GM21528 (cell line): ENCODE measurements at regions not wholly inside any gene's neighbourhood (a gene's known extent, or its start where the extent isn't known, plus 50 kb on each side); places are given as distances from the start of the nearest gene placed in this dataset.
"Not testable (repeated sequence)": the region's sequence is repeated elsewhere in the genome, so short reads cannot be mapped to it uniquely, and the experiment has no call there.

Experiments
- ATAC-seq: cut with Tn5 transposase; IDR thresholded peaks from one replicate; pipeline ENCODE4 v1.9.1; 2021; ENCODE audit warnings: mild to moderate bottlenecking, moderate library complexity; ENCODE audit not compliant: unreplicated experiment, low FRiP score

DNA sequence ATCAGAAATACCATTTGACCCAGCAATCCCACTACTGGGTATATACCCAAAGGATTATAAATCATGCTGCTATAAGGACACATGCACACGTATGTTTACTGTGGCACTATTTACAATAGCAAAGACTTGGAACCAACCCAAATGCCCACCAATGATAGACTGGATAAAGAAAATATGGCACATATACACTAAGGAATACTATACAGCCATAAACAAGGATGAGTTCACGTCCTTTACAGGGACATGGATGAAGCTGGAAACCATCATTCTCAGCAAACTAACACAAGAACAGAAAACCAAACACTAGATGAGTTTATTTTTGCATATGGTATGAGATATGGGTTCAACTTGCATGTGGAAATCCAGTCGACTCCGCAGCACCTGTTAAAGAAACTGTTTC lies 168.8 kb upstream of the FGF13 start:
- ATAC-seq, result not testable (repeated sequence)

DNA sequence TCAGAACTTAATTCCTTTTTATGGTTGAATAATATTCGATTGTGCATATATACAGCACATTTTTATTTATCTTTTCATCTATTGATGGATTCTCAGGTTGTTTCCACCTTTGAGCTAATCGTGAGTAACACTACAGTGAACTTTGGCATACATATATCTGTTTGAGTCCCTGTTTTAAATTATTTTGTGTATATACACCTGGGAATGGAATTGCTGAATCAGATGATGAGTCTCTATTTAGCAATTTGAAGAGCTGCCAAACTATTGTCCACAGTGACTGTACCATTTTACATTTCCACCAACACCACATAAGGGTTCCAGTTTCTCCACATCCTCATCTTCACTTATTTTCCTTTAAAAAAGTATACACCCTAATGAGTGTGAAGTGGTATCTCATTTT lies 166.2 kb upstream of the FGF13 start:
- ATAC-seq, result no peak

DNA sequence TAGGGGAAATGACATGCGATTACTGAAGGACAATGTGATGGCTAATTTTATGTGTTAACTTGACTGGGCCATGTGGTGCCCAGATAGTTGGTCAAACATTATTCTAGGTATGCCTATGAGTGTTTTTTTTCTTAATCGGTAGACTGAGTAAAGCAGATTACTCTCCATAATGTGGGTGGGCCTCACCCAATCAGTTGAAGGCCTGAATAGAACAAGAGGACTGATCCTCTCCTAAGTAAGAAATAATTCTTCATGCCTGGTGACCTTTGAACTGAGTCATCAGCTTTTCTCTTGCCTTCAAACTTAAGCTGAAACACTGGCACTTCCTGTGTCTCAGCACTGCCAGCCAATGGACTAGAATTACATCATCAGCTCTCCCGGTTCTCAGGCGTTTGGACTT lies 164.0 kb upstream of the FGF13 start:
- no peak for ATAC-seq

DNA sequence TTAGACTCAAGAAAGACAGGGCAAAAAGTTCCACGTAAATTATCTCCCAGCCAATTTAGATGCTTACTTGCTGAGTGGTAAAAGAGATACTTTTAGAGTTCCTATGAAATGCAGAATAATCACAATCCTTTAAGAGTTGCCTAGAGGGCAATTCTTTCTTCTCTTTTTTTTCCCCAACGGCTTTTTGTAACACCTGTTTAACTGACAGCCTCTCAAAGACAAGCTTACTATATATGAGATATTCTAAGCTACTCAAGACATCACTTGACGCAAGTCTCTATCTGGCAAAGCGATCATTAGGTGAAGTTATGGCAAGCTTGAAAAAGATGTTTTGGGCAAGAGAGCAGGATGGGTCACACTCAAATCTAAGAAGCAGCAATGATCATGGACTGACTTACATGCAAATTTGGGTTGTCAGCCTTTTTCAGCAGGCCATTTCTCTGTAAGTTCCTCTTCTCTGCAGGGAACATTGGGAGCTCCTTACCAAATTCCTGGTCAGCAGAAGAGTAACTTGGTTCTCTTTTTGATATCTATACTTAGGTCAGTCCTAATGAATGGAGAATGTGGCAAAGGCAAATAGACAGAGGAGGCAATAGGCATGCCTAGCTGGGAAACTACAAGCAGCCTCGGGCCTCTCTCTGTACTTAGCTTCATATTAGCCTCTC lies 162.9 kb upstream of the FGF13 start:
- no peak for ATAC-seq

DNA sequence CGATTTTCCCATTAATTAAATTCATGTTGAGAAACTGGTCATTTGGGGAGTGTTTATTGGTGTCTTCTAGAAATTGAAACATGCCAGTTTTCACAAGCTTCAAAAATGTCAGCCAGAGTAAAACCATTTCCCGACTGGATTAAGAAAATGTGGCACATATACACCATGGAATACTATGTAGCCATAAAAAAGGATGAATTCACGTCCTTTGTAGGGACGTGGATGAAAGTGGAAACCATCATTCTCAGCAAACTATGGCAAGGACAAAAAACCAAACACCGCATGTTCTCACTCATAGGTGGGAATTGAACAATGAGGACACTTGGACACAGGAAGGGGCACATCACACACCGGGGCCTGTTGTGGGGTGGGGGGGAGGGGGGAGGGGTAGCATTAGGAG lies 162.1 kb upstream of the FGF13 start:
- ATAC-seq, result not testable (repeated sequence)

DNA sequence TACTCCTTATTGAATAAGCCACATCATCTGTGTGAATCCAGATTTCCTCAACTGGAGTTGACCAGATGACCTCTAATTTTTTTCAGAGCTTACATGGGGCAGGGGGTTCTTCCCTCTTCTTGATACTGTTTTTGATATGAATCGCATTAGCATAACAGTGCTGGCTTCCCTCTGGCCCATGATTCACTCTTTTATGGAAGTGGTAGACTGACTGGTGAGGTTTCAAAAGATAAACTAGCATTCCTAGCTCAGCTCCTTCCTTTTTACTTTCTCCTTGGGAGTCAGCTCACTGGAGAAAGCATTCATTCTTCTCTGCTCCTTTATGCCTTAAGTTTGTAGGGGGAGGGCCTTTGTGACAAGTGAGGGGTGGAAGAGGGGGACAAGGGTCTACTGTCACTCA lies 161.0 kb upstream of the FGF13 start:
- ATAC-seq, result no peak

DNA sequence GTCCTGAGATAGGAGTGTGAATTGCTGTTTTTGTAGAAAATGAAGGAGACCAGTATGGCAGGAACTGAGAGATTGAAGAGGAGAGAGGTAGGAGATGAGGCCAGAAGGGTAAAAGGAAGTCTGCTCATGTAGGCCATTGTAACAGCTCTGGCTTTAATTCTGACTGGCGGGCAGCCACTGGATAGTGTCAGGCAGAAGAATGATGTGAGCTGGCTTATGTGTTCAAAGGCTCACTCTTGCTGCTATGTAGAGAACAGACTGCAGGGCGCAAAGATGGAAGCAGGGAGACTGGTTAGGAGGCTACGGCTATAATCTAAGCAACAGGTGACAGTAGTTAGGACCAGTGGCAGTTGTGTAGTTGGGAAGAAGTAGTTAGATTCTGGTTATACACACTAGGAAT lies 160.2 kb upstream of the FGF13 start:
- ATAC-seq, result no peak

DNA sequence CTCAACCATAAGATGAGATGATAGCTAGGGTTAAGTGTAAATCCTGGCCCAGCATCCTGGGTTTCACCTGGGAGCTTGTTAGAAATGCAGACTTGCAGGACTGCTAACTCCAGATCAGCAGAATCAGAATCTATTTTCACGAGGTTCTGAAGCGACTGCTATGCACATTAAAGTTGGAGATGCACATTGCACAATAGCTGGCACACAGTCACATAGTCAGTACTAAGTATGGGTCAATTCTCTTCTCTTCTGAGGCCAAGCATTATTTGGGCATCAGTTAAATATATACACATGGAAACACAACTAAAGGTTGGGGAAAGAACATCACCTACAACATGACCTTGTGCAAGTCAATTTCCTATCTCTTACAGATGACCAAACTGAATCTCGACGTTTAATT lies 155.1 kb upstream of the FGF13 start:
- ATAC-seq, result no peak

DNA sequence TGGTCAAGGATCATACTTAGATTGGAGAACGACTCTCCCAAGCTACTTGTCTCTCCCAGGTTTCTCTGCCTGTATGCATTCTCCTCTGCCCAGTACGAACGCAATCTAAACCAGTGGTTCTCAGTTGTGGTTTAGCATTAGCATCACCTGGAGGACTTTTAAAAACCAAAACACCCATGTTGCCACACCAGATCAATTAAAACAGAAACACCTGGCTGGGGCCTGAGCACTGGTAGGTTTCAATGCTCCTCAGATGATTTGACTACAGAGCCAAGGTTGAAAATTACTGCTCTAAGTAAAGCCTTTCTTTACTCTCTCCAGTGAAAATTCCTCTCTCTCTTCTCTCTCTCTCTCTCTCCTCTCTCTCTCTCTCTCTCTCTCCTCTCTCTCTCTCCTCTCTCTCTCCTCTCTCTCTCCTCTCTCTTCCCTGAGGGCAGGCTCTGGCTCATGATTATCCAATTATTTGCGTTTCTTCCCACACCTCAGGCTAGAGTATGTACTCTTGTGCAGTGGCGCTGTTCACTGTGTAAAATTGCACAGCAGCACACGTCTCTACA lies 153.7 kb upstream of the FGF13 start:
- ATAC-seq, result no peak

DNA sequence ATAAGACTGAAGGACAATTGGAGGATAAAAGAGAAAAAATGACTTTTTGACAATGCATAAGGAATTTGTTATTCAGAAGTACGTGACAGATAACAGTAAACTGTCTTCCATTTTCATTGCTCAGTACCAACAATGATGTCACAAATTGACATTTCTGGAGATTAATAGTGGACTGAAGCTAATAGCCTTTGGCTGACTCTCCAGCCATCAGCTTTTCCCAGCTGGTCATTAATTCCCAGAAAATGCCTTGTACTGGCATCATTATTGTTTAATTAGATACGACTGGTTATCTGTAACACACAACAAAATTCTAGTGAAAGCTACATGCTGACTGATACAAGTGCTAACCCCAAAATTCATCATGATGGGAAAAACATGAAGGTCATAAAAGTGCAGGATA lies 147.9 kb upstream of the FGF13 start:
- ATAC-seq, result no peak

DNA sequence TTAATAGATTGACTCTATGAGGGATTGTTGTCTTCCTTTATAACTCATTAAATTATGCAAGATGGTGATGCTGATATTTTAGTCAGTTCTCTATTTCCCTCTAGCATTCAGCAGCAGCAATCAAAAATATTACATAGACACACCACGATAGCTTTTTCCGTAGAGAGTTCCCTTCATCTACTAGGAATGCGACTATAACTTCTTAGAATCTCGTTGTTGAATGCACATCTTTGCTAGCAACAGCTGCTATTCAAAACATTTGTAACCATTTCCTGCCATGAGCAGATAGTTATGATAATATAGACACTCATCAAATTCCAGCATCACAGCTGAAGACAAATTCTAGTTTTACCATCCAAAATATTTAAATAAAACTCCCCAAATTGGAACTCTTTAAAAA lies 147.4 kb upstream of the FGF13 start:
- no peak for ATAC-seq

DNA sequence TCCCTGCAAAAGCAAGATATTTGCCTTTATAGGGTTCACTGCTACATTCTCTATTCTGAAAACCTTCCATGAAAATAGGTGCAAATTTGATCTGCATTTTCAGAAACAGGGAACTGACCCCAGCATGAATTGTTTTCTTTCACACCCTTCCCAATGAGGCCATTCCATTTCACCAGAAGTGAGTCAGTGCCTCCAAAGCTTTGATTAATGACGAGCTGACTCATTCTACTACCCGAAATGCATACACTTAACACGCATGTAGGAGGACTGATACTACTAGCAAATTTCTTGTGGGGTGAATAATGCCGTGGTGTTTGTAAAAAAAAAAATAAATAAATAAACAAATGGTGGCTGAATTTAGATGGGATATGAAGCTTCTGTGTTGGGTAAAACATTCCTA lies 146.9 kb upstream of the FGF13 start:
- ATAC-seq, result no peak

DNA sequence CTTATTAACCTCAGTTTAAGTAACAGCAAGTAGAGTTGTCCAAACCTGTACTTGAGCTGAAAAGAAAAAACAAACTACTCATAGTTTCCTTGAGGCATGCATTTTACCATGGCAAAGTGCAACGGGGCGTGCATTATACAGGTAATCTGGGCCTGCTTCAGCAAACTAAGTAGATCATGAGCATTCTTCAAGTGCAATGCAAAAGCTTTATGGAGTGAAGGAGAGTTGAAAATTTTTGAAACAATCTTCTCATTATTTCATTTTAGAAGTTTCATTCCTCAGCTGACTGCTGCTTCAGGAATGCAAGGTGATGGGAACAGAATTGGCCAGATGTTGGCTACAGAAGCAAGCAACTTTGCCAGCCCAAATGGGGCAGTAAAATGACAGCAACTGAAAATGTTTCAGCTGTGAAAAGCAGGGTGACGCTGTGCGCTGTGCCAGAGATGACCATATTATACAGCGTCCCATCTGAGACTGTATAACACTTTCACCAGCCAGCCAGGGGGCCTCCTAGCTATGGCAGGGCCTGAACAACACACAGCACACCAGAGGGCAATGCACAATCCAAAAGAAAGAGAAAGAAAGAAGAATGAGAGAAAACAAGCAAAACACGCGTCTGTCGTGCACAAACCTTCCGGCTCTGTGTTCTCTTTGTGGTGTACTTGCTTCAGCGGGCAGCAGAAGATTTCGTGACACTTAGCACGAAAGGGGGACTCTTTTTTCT lies 145.5 kb upstream of the FGF13 start:
- no peak for ATAC-seq

DNA sequence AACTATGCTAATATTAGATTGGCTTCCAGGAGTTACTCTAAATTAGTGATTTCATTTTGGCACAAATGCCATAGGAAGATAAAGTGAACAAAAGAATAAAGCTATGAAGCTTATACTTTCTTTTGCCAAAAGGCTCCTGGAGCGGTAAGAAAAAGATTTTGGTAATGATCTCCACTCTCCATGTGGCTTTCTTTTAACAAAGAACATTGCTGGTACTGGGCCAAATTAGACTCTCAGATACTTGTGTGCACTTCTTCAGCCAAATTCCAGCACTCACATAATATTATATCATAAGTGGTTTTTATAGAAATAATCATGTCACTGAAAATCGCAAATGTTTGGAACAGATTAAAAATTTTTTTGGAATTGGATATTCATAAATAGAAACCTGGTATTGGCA lies 142.4 kb upstream of the FGF13 start:
- ATAC-seq, result no peak

DNA sequence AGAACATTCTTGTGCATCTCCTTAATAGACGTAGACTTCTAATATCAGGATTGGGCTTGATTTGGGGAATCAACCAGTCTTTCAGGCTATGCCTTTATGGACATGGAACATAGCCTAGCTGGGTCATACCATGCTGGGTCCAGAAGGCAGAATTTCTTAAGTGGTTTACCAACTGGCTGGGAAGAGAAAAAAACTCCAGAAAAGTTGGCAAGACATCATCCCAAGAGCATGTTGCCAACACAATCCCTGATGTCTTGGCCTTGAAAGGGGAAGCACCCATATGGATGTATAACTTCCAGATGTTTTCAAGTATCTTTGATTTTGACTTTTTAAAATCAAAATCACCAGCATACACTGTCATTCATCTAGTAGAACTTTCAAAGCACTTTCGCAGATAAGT lies 138.0 kb upstream of the FGF13 start:
- no peak for ATAC-seq

DNA sequence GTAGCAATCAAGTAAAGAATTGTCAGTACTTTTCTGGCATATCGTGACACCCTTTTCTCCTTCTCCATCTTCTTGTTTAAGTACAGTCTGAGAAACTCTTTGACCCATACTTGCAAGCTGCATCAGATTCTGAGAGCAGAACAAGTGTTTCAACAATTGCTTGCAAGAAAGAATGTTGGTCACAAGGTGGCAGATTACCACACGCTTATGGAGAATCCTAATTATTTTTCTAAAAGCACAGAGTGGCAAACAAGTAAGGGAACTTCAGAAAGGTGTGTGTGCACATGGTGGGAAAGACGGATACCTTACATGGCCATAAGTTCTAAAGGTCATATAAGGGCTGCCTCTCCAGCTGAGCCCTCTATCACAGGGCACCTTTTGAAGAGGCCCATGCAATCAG lies 136.4 kb upstream of the FGF13 start:
- ATAC-seq, result no peak

DNA sequence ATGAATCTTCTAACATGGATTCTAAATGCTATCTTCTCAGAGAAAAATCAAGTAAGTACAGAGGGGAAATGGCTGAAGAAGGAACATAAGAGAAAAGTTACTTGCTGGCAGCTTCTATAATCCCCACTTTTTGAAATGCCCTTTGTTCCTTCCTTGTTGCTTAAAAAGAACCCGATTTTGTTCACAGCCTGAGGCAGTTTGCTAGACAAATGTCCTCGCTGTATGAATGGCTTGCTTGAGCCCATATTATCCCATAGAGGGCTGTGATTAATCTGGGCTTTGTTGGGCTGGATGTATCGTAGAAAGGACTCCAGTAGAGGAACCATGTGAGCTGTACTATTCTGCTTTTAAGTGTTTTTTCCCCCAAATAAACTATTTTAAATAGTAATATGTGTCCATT lies 134.3 kb upstream of the FGF13 start:
- no peak for ATAC-seq

DNA sequence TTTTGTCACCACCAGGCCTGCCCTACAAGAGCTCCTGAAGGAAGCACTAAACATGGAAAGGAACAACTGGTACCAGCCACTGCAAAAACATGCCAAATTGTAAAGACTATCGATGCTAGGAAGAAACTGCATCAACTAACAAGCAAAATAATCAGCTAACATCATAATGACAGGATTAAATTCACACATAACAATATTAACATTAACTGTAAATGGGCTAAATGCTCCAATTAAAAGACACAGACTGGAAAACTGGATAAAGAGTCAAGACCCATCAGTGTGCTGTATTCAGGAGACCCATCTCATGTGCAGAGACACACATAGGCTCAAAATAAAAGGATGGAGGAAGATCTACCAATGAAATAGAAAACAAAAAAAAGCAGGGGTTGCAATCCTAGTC lies 95.9 kb upstream of the FGF13 start:
- ATAC-seq, result not testable (repeated sequence)

DNA sequence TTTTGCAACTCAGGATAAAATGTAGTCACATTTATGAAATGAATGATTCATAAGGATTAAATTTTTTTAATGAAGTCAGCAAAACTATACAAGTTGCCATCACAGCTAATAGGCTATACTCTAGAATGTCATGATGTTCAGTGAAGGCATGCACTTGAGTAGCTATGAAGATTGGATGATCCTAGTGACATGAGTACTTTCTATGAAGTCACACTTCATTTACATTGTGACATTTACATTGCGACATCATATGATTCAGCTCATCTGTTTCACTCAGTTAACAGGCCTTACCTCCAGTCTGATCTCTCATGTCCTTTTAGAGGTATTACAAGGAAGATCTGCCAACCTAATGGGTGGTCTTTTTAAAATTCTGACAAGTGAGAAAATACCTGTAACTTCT lies 82.7 kb upstream of the FGF13 start:
- no peak for ATAC-seq

DNA sequence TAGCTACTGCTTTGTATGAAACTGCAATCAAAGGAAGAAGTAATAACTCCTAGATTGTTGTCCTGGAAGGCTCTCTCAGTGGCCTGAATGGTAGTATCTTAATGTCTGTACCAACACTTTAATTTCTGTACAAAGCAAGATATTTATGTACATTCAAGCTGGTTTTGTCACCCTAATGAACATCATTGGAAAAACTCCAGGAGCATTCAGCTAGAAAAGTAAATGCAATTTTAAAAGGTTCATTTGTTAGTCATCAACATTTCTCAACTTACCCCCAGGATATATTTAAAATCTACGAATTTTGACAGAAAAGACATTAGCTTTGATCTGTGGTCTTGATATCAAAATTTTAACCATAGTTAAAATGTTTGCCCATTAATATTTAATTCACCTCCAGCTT lies 80.0 kb upstream of the FGF13 start:
- ATAC-seq, result no peak

DNA sequence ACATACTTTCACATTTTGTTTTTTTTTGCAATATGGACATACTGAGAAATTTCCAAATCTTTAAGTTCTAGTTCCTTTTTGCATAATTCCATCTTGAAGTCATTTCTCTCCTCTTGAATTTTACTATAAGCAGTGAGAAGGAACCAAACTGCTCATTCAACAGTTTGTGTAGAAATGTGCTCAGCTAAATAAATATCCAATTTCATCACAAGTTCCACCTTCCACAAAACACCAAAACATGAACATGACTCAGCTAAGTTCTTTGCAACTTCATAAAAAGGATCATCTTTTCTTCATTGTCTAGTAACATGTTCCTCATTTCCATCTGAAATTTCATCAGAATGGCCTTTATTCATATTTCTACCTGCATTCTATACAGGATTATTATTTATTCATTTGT lies 77.3 kb upstream of the FGF13 start:
- ATAC-seq, result no peak

DNA sequence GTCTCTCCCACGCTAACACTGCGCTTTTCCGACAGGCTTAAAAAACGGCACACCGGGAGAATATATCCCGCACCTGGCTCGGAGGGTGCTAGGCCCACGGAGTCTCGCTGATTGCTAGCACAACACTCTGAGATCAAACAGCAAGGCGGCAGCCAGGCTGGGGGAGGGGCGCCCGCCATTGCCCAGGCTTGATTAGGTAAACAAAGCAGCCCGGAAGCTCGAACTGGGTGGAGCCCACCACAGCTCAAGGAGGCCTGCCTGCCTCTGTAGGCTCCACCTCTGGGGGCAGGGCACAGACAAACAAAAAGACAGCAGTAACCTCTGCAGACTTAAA lies 67.0 kb upstream of the FGF13 start:
- ATAC-seq, result not testable (repeated sequence)
